Liver (tissue), 8 donors: ENCODE measurements at regions not wholly inside any gene's neighbourhood (a gene's known extent, or its start where the extent isn't known, plus 50 kb on each side); places are given as distances from the start of the nearest gene placed in this dataset.

Source experiments
- DNase-seq: peaks from one replicate; pipeline ENCODE4 v3.0.0-alpha.2; 2017; ENCODE audit warnings: low spot score
- H3K27ac ChIP-seq, 2 donors: one replicate each; pipeline ENCODE4 v1.7.0; 2013; ENCODE audit warnings: inconsistent platforms in 2 of 2, low read length in 2 of 2, control low read depth in 1 of 2, low read depth in 1 of 2, mild to moderate bottlenecking in 1 of 2
- H3K27me3 ChIP-seq, 4 donors: one replicate each; pipeline versions ENCODE4 v1.6.1 to v1.7.0; 2013; ENCODE audit warnings: low read length in 3 of 4, inconsistent platforms in 1 of 4, mild to moderate bottlenecking in 1 of 4, moderate library complexity in 1 of 4; ENCODE audit not compliant: control insufficient read depth in 4 of 4, insufficient read depth in 4 of 4
- H3K36me3 ChIP-seq, 4 donors: one replicate each; pipeline versions ENCODE4 v1.6.1 to v1.7.0; 2013; ENCODE audit warnings: low read length in 3 of 4, mild to moderate bottlenecking in 3 of 4, low read depth in 1 of 4, moderate library complexity in 1 of 4; ENCODE audit not compliant: control insufficient read depth in 4 of 4, insufficient read depth in 3 of 4
- H3K4me1 ChIP-seq, 4 donors: one replicate each; pipeline versions ENCODE4 v1.6.1 to v1.7.0; 2013; ENCODE audit warnings: low read length in 3 of 4, mild to moderate bottlenecking in 3 of 4, moderate library complexity in 1 of 4; ENCODE audit not compliant: control insufficient read depth in 4 of 4, insufficient read depth in 4 of 4
- H3K4me3 ChIP-seq, 3 donors: one replicate each; pipeline versions ENCODE4 v1.6.1 to v1.7.0; 2013; ENCODE audit warnings: low read length in 3 of 3, control low read depth in 1 of 3, low read depth in 1 of 3, mild to moderate bottlenecking in 1 of 3
- H3K9ac ChIP-seq, 2 donors: one replicate each; pipeline ENCODE4 v1.7.0; 2013; ENCODE audit warnings: low read length in 2 of 2, mild to moderate bottlenecking in 2 of 2, moderate library complexity in 2 of 2, control low read depth in 1 of 2, low read depth in 1 of 2
- H3K9me3 ChIP-seq, 4 donors: one replicate each; pipeline versions ENCODE4 v1.6.1 to v1.7.0; 2013; ENCODE audit warnings: low read length in 3 of 4; ENCODE audit not compliant: control insufficient read depth in 4 of 4
- EGR1 ChIP-seq, 2 donors: IDR thresholded peaks; 2 replicates each; pipeline ENCODE4 v1.6.1; 2016 to 2018; ENCODE audit warnings: antibody characterized with exemption in 2 of 2, low read depth in 2 of 2
- FOXA1 ChIP-seq: IDR thresholded peaks from 2 replicates; pipeline ENCODE4 v1.6.1; 2016; ENCODE audit warnings: antibody characterized with exemption
- FOXA2 ChIP-seq: IDR thresholded peaks from 2 replicates; pipeline ENCODE4 v1.6.1; 2016; ENCODE audit warnings: antibody characterized with exemption
- GABPA ChIP-seq, 2 donors: IDR thresholded peaks in 1 of 2; conservative IDR thresholded peaks in 1 of 2; 2 replicates each; pipeline ENCODE4 v1.6.1; 2016; ENCODE audit warnings: antibody characterized with exemption in 2 of 2, mild to moderate bottlenecking in 1 of 2, moderate library complexity in 1 of 2
- HNF4A ChIP-seq, 2 donors: conservative IDR thresholded peaks; 2 replicates each; pipeline ENCODE4 v1.6.1; 2016; ENCODE audit warnings: antibody characterized with exemption in 2 of 2, mild to moderate bottlenecking in 2 of 2
- HNF4G ChIP-seq: IDR thresholded peaks from 2 replicates; pipeline ENCODE4 v1.6.1; 2016; ENCODE audit warnings: antibody characterized with exemption
- JUND ChIP-seq, 2 donors: IDR thresholded peaks; 2 replicates each; pipeline ENCODE4 v1.6.1; 2016; ENCODE audit warnings: antibody characterized with exemption in 2 of 2
- NR2F2 ChIP-seq: IDR thresholded peaks from 2 replicates; pipeline ENCODE4 v1.6.1; 2016; ENCODE audit warnings: antibody characterized with exemption
- RAD21 ChIP-seq, 2 donors: IDR thresholded peaks; 2 replicates each; pipeline ENCODE4 v1.6.1; 2016; ENCODE audit warnings: antibody characterized with exemption in 2 of 2, mild to moderate bottlenecking in 2 of 2
- RXRA ChIP-seq, 2 donors: IDR thresholded peaks; 2 replicates each; pipeline ENCODE4 v1.6.1; 2017 to 2018; ENCODE audit warnings: antibody characterized with exemption in 2 of 2, mild to moderate bottlenecking in 1 of 2
- SP1 ChIP-seq: IDR thresholded peaks from 2 replicates; pipeline ENCODE4 v1.6.1; 2018; ENCODE audit warnings: antibody characterized with exemption, mild to moderate bottlenecking
- TAF1 ChIP-seq: conservative IDR thresholded peaks from 2 replicates; pipeline ENCODE4 v1.6.1; 2016; ENCODE audit warnings: antibody characterized with exemption, mild to moderate bottlenecking
- YY1 ChIP-seq: IDR thresholded peaks from 2 replicates; pipeline ENCODE4 v1.6.1; 2016; ENCODE audit warnings: antibody characterized with exemption, mild to moderate bottlenecking
- WGBS: extraction: QIAGEN DNeasy Blood & Tissue Kit; methylation state at CpG from one replicate; pipeline ENCODE4 v1.1.7; 2013; 5-methylcytosine and 5-hydroxymethylcytosine counted together
- TF ChIP-seq, protein P1 (sequence below): IDR thresholded peaks from 2 replicates; pipeline ENCODE4 v1.6.1; 2016; ENCODE audit warnings: antibody characterized with exemption
- TF ChIP-seq, protein P2 (sequence below): IDR thresholded peaks from 2 replicates; pipeline ENCODE4 v1.6.1; 2016; ENCODE audit warnings: antibody characterized with exemption
- TF ChIP-seq, protein P3 (sequence below): fragments of 150-350 bp; IDR thresholded peaks from 2 replicates; pipeline ENCODE4 v1.5.1; 2017; ENCODE audit warnings: improper control_type of control experiment, low read depth, low read length; ENCODE audit not compliant: missing input control
- TF ChIP-seq, protein P4 (sequence below): IDR thresholded peaks from 2 replicates; pipeline ENCODE4 v1.6.1; 2016; ENCODE audit warnings: antibody characterized with exemption
- TF ChIP-seq, protein P5 (sequence below): IDR thresholded peaks from 2 replicates; pipeline ENCODE4 v1.6.1; 2016; ENCODE audit warnings: antibody characterized with exemption, mild to moderate bottlenecking
- donor health status: healthy.
- donor health status: healthy.
- donor health status: healthy.
- donor health status: healthy.
- donor health status: healthy.

DNA sequence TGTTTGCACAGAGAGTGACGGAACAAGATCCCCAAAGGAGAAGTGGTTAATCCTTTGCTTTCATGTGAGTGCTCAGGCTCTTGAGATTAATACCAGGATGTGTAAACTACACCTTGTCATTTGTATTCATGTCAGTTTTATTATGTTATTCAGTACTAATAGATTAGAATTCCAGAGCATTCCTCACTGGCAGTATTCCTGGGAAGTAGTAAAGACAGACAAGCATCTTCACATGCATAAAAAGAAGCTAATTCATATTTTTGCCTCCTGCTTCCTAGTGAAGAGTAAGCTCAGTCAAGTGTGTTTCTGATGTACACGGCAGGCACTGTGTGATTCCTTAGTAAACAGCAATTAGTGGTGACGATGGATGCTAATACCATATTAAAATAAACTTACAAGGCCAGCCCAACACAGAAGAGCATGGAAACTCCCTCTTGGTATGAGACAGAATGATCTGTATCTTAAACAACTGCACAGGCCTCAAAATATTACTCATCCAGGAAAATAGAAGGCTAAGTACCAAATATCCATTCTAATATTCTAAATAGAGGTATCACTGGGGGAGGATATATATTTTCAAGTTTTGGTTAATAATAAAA lies 336.8 kb upstream of the MCTP2 start:
- no peak for TF ChIP-seq GABPA (IDR thresholded peaks at IDR 0.05 in 1 of 2, conservative IDR thresholded peaks at IDR 0.05 in 1 of 2)
- TF ChIP-seq, protein P1, sequence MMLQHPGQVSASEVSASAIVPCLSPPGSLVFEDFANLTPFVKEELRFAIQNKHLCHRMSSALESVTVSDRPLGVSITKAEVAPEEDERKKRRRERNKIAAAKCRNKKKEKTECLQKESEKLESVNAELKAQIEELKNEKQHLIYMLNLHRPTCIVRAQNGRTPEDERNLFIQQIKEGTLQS: no peak
- no peak for TF ChIP-seq SP1
- TF ChIP-seq FOXA2: no peak
- TF ChIP-seq, protein P2, sequence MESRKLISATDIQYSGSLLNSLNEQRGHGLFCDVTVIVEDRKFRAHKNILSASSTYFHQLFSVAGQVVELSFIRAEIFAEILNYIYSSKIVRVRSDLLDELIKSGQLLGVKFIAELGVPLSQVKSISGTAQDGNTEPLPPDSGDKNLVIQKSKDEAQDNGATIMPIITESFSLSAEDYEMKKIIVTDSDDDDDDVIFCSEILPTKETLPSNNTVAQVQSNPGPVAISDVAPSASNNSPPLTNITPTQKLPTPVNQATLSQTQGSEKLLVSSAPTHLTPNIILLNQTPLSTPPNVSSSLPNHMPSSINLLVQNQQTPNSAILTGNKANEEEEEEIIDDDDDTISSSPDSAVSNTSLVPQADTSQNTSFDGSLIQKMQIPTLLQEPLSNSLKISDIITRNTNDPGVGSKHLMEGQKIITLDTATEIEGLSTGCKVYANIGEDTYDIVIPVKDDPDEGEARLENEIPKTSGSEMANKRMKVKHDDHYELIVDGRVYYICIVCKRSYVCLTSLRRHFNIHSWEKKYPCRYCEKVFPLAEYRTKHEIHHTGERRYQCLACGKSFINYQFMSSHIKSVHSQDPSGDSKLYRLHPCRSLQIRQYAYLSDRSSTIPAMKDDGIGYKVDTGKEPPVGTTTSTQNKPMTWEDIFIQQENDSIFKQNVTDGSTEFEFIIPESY: no peak
- TF ChIP-seq HNF4A (conservative IDR thresholded peaks at IDR 0.05): no peak
- TF ChIP-seq, protein P3, sequence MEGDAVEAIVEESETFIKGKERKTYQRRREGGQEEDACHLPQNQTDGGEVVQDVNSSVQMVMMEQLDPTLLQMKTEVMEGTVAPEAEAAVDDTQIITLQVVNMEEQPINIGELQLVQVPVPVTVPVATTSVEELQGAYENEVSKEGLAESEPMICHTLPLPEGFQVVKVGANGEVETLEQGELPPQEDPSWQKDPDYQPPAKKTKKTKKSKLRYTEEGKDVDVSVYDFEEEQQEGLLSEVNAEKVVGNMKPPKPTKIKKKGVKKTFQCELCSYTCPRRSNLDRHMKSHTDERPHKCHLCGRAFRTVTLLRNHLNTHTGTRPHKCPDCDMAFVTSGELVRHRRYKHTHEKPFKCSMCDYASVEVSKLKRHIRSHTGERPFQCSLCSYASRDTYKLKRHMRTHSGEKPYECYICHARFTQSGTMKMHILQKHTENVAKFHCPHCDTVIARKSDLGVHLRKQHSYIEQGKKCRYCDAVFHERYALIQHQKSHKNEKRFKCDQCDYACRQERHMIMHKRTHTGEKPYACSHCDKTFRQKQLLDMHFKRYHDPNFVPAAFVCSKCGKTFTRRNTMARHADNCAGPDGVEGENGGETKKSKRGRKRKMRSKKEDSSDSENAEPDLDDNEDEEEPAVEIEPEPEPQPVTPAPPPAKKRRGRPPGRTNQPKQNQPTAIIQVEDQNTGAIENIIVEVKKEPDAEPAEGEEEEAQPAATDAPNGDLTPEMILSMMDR: no peak
- TF ChIP-seq TAF1: no peak
- TF ChIP-seq RAD21 (IDR thresholded peaks at IDR 0.05): no peak
- TF ChIP-seq YY1: no peak
- TF ChIP-seq JUND (IDR thresholded peaks at IDR 0.05): no peak
- no peak for TF ChIP-seq RXRA (IDR thresholded peaks at IDR 0.05)
- TF ChIP-seq EGR1 (IDR thresholded peaks at IDR 0.05; ENCODE audit: low read depth in 2 of 2): no peak
- TF ChIP-seq HNF4G: no peak
- TF ChIP-seq FOXA1: no peak
- TF ChIP-seq, protein P4, sequence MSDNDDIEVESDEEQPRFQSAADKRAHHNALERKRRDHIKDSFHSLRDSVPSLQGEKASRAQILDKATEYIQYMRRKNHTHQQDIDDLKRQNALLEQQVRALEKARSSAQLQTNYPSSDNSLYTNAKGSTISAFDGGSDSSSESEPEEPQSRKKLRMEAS: no peak
- TF ChIP-seq, protein P5, sequence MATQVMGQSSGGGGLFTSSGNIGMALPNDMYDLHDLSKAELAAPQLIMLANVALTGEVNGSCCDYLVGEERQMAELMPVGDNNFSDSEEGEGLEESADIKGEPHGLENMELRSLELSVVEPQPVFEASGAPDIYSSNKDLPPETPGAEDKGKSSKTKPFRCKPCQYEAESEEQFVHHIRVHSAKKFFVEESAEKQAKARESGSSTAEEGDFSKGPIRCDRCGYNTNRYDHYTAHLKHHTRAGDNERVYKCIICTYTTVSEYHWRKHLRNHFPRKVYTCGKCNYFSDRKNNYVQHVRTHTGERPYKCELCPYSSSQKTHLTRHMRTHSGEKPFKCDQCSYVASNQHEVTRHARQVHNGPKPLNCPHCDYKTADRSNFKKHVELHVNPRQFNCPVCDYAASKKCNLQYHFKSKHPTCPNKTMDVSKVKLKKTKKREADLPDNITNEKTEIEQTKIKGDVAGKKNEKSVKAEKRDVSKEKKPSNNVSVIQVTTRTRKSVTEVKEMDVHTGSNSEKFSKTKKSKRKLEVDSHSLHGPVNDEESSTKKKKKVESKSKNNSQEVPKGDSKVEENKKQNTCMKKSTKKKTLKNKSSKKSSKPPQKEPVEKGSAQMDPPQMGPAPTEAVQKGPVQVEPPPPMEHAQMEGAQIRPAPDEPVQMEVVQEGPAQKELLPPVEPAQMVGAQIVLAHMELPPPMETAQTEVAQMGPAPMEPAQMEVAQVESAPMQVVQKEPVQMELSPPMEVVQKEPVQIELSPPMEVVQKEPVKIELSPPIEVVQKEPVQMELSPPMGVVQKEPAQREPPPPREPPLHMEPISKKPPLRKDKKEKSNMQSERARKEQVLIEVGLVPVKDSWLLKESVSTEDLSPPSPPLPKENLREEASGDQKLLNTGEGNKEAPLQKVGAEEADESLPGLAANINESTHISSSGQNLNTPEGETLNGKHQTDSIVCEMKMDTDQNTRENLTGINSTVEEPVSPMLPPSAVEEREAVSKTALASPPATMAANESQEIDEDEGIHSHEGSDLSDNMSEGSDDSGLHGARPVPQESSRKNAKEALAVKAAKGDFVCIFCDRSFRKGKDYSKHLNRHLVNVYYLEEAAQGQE: no peak
- no peak for TF ChIP-seq NR2F2
- WGBS: 73% methylated on average over 3 of the region's 3 CpGs
- Histone ChIP-seq H3K4me1 (no peaks in the 10 kb centered on the region), H3K36me3 (no peaks in the 10 kb centered on the region), H3K9ac (no peak overlapping the region), H3K9me3 (no peaks in the 10 kb centered on the region), H3K4me3 (no peak overlapping the region), H3K27ac (no peak overlapping the region), H3K27me3 (peaks cover 0 to 3% (median 0%) of the 10 kb centered on the region in 4 donors)
- DNase-seq: no peak
